AG09309 (cell line): ENCODE measurements at regions not wholly inside any gene's neighbourhood (a gene's known extent, or its start where the extent isn't known, plus 50 kb on each side); places are given as distances from the start of the nearest gene placed in this dataset.

Source experiments
- DNase-seq: peaks from one replicate; pipeline ENCODE4 v3.0.0-alpha.2; 2010; ENCODE audit warnings: low read depth
- H3K4me3 ChIP-seq: 2 replicates; pipeline ENCODE4 v1.5.1; 2011; ENCODE audit warnings: mild to moderate bottlenecking, low read depth, low read length, moderate library complexity; ENCODE audit not compliant: control insufficient read depth
- CTCF ChIP-seq: IDR thresholded peaks from 2 replicates; pipeline ENCODE4 v1.5.1; 2011; ENCODE audit warnings: mild to moderate bottlenecking, low read depth, low read length, inconsistent platforms; ENCODE audit not compliant: insufficient read depth, control insufficient read depth; ENCODE audit errors: missing control alignments

GRCh38 chr20:23211164-23211563 lies 125.0 kb upstream of the CD93 start:
- no peak for TF ChIP-seq CTCF
- H3K4me3 ChIP-seq = no peak overlapping the region
- DNase-seq = no peak

DNA sequence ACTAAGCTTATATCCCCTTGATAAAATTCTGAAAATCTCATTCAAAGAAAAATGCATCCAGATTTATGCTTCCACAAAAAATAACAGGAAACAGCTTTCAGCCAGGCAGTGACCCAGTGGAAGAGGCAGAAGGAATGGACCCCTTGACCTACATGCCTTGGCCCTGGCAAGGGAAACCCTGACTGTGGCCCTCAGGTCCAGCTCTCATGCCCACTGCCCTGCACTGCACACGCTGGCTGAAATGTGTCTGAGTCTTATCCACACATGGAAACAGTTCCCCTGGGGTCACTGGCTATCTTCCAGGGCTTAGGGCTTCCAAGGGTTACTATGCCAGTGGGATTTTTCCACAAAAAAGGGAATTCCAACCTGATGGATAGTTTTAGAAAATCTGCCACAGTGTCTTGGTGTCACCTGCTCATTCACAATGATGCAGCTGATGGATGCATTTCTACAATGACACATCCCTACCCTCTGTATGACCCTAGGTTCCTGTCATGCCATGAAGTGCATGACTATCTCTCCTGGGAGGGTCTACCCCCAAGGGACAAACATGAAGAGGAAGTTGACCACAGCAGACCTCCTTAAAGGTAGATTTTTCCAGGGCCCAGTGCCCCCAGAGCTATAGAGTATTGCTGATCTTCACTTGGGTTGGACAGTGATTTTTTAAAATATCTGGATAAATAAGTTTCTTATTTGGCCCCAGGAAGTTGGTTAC lies 121.9 kb upstream of the CD93 start:
- no peak overlapping the region for H3K4me3 ChIP-seq
- DNase-seq = no peak
- no peak for TF ChIP-seq CTCF

DNA sequence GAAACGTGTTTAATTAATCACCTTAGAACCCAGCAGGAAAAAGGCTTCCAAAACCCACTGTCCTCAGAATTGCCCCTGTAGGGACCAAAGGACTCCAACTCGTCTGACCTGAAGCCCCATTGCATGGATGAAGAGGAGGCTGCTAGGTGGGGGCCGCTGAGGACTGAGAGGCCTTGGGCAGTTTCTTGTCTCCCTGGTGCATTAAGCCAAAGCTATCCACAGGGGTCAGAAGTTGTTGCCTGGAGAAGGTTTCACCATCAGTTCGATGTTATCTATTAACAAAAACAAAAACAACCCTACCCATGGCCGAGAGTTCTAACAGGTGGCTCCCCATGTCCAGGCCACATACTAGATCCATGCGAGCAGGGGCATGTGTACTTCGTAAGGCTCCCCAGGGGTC lies 120.9 kb upstream of the CD93 start:
- no peak for TF ChIP-seq CTCF
- H3K4me3 ChIP-seq = no peak overlapping the region
- no peak for DNase-seq

- TF ChIP-seq CTCF = no peak
- DNase-seq = no peak
- no peak overlapping the region for H3K4me3 ChIP-seq
These were observed 119.9 kb upstream of the CD93 start for GRCh38 chr20:23206061-23206460.

GRCh38 chr20:23205611-23206041 lies 119.5 kb upstream of the CD93 start:
- H3K4me3 ChIP-seq = no peak overlapping the region
- no peak for TF ChIP-seq CTCF
- no peak for DNase-seq

DNA sequence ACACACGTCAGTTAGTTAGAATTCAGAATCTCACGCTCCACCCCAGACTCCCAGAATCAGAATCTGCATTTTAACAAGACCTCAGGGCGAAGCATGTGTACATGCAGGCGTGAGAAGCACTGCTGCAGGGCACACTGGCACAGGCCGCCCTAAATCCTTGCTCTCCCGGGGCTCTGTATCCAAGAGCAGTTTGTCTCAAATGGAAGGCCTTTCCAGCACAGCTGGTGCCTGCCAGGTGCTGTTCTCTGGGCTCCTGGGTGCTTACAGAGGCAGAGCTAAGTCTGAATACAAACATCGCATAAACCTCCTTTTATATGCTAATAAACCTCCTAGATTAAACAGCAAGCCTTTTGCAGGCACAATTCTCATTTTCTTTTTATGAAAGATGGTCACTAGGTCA lies 119.1 kb upstream of the CD93 start:
- no peak overlapping the region for H3K4me3 ChIP-seq
- TF ChIP-seq CTCF = no peak
- DNase-seq = no peak
